Caco-2 (cell line): ENCODE measurements at regions not wholly inside any gene's neighbourhood (a gene's known extent, or its start where the extent isn't known, plus 50 kb on each side); places are given as distances from the start of the nearest gene placed in this dataset.

Source experiments
- BruUV-seq: library from RNA; stranded (reverse); fragments of 400-500 nt; replicated peaks from 2 replicates; lab custom pipeline; 2021; lab: Mats Ljungman, UMichigan
- CTCF ChIA-PET: fragments of 300-600 bp; sonication (Branson Sonifier 250); formaldehyde crosslinking; loops from one replicate; lab custom pipeline; 2022; ENCODE audit warnings: antibody characterized with exemption; lab: Charles Lee
- POLR2A ChIA-PET: fragments of 300-600 bp; sonication (Branson Sonifier 250); formaldehyde crosslinking; loops from one replicate; lab custom pipeline; 2022; ENCODE audit warnings: antibody characterized with exemption; lab: Charles Lee
- DNase-seq, 2 experiments: peaks; one replicate each; pipeline versions ENCODE4 v3.0.0 to v3.0.0-alpha.2; 2020 to 2022
- H3K27me3 ChIP-seq: replicated peaks from 2 replicates; pipeline ENCODE4 v1.6.0; 2011; ENCODE audit warnings: low read length; ENCODE audit not compliant: control insufficient read depth, insufficient read depth
- H3K36me3 ChIP-seq: 2 replicates; pipeline ENCODE4 v1.5.1; 2011; ENCODE audit warnings: low read length; ENCODE audit not compliant: control insufficient read depth, insufficient read depth
- H3K4me1 ChIP-seq: fragments of 250-450 bp; sonication (Bioruptor Pico); 2 replicates; pipeline ENCODE4 v1.5.1; 2020; ENCODE audit warnings: mild to moderate bottlenecking
- H3K4me3 ChIP-seq: 2 replicates; pipeline ENCODE4 v1.5.1; 2011; ENCODE audit warnings: low read depth, mild to moderate bottlenecking, control low read depth, low read length
- H3K9me3 ChIP-seq: fragments of 250-450 bp; sonication (Bioruptor Pico); 2 replicates; pipeline ENCODE4 v1.5.1; 2020; ENCODE audit warnings: mild to moderate bottlenecking, moderate library complexity
- H3K27ac Mint-ChIP-seq: one replicate; pipeline ENCODE4 v1.8.0; 2022; ENCODE audit warnings: mixed read lengths; ENCODE audit not compliant: unreplicated experiment
- H3K27me3 Mint-ChIP-seq: one replicate; pipeline ENCODE4 v1.8.0; 2022; ENCODE audit warnings: mixed read lengths; ENCODE audit not compliant: insufficient read depth, unreplicated experiment
- H3K36me3 Mint-ChIP-seq: one replicate; pipeline ENCODE4 v1.8.0; 2022; ENCODE audit warnings: mild to moderate bottlenecking, mixed read lengths; ENCODE audit not compliant: insufficient read depth, unreplicated experiment
- H3K4me1 Mint-ChIP-seq: one replicate; pipeline ENCODE4 v1.8.0; 2022; ENCODE audit warnings: low read depth, mixed read lengths; ENCODE audit not compliant: unreplicated experiment
- H3K4me3 Mint-ChIP-seq: one replicate; pipeline ENCODE4 v1.8.0; 2022; ENCODE audit warnings: mild to moderate bottlenecking, moderate library complexity, mixed read lengths; ENCODE audit not compliant: unreplicated experiment
- H3K9me3 Mint-ChIP-seq: one replicate; pipeline ENCODE4 v1.8.0; 2022; ENCODE audit warnings: mixed read lengths; ENCODE audit not compliant: unreplicated experiment
- intact Hi-C: fragments of 100-400 bp; cut with micrococcal nuclease; formaldehyde crosslinking; loops from one replicate; pipeline ENCODE4 v1.10.0; 2022; ENCODE audit not compliant: unreplicated experiment
- TF ChIP-seq, protein P1 (sequence below), 2 experiments: fragments of 200-600 bp in 1 of 2; IDR thresholded peaks; 1 replicate in 1 of 2; 2 replicates in 1 of 2; pipeline versions ENCODE4 v1.5.1 to v1.8.0; 2011 to 2022; ENCODE audit warnings: antibody characterized with exemption in 1 of 2, control low read depth in 1 of 2, inconsistent platforms in 1 of 2, low read depth in 1 of 2, low read length in 1 of 2, mild to moderate bottlenecking in 1 of 2, moderate library complexity in 1 of 2; ENCODE audit not compliant: insufficient read depth in 1 of 2, severe bottlenecking in 1 of 2, unreplicated experiment in 1 of 2

DNA sequence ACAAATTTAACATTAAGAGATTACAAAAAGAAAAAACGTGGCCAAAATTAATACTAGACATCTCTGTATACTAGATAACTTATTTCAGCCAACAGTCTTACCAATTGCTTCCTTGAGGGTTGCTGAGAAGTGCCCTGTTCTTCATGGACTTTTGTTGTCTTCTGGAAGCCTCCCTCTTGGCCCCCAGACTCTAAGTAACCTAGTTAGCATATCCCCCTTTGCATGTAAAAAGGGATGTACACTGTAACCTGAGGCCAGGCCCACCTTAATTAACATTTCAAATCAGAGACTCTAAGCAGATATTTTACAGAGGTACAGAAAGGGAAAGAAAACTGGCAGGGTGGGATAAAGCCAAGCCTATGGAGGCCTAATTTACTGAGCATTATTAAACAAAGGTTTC, 1047.3 kb downstream of the ADGRL2 start:
- BruUV-seq = no TSS peak
- Mint-ChIP-seq H3K27me3 (no peaks in the 10 kb centered on the region), H3K4me1 (no peaks in the 10 kb centered on the region), H3K27ac (no peak overlapping the region), H3K9me3 (no peaks in the 10 kb centered on the region), H3K4me3 (no peak overlapping the region), H3K36me3 (no peaks in the 10 kb centered on the region)
- Histone ChIP-seq H3K4me3 (no peak overlapping the region), H3K36me3 (no peaks in the 10 kb centered on the region), H3K4me1 (no peaks in the 10 kb centered on the region), H3K27me3 (no peaks in the 10 kb centered on the region), H3K9me3 (no peaks in the 10 kb centered on the region)
- intact Hi-C loops = no loop called here
- TF ChIP-seq, protein P1, sequence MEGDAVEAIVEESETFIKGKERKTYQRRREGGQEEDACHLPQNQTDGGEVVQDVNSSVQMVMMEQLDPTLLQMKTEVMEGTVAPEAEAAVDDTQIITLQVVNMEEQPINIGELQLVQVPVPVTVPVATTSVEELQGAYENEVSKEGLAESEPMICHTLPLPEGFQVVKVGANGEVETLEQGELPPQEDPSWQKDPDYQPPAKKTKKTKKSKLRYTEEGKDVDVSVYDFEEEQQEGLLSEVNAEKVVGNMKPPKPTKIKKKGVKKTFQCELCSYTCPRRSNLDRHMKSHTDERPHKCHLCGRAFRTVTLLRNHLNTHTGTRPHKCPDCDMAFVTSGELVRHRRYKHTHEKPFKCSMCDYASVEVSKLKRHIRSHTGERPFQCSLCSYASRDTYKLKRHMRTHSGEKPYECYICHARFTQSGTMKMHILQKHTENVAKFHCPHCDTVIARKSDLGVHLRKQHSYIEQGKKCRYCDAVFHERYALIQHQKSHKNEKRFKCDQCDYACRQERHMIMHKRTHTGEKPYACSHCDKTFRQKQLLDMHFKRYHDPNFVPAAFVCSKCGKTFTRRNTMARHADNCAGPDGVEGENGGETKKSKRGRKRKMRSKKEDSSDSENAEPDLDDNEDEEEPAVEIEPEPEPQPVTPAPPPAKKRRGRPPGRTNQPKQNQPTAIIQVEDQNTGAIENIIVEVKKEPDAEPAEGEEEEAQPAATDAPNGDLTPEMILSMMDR (IDR thresholded peaks at IDR 0.05; ENCODE audit: insufficient read depth in 1 of 2, low read depth in 1 of 2, low read length in 1 of 2, severe bottlenecking in 1 of 2, unreplicated experiment in 1 of 2) = no peak
- POLR2A ChIA-PET = no interaction called here
- CTCF ChIA-PET = no interaction called here
- DNase-seq = no peak

DNA sequence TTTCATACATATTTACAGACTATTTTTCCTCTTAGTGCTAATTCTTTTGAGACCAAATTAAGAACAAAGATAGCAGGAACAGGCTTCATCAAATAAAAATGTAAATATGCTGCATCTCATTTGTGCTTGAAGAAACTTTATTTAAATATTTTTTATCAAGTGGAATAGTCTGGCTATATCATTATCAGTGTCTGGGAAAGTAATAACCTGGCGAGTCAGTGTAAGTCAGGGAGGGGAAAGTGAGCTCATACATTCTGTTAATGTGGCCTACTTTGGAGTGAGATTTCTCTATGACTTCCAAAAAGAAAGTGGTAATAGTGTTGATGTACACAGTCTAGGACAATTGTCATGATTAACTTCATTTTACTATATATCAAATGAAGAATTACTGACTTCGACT, 1045.1 kb downstream of the ADGRL2 start:
- no peak overlapping the region for H3K4me3 Mint-ChIP-seq
- Histone ChIP-seq H3K4me1 (no peaks in the 10 kb centered on the region), H3K4me3 (no peak overlapping the region), H3K27me3 (no peaks in the 10 kb centered on the region), H3K9me3 (no peaks in the 10 kb centered on the region), H3K36me3 (no peaks in the 10 kb centered on the region)
- no peaks in the 10 kb centered on the region for H3K9me3 Mint-ChIP-seq
- no peaks in the 10 kb centered on the region for H3K27me3 Mint-ChIP-seq
- POLR2A ChIA-PET = no interaction called here
- BruUV-seq = no TSS peak
- H3K36me3 Mint-ChIP-seq = no peaks in the 10 kb centered on the region
- intact Hi-C loops = no loop called here
- CTCF ChIA-PET = no interaction called here
- no peaks in the 10 kb centered on the region for H3K4me1 Mint-ChIP-seq
- no peak overlapping the region for H3K27ac Mint-ChIP-seq
- DNase-seq = no peak
- TF ChIP-seq, protein P1 (IDR thresholded peaks at IDR 0.05; ENCODE audit: insufficient read depth in 1 of 2, low read depth in 1 of 2, low read length in 1 of 2, severe bottlenecking in 1 of 2, unreplicated experiment in 1 of 2) = no peak

DNA sequence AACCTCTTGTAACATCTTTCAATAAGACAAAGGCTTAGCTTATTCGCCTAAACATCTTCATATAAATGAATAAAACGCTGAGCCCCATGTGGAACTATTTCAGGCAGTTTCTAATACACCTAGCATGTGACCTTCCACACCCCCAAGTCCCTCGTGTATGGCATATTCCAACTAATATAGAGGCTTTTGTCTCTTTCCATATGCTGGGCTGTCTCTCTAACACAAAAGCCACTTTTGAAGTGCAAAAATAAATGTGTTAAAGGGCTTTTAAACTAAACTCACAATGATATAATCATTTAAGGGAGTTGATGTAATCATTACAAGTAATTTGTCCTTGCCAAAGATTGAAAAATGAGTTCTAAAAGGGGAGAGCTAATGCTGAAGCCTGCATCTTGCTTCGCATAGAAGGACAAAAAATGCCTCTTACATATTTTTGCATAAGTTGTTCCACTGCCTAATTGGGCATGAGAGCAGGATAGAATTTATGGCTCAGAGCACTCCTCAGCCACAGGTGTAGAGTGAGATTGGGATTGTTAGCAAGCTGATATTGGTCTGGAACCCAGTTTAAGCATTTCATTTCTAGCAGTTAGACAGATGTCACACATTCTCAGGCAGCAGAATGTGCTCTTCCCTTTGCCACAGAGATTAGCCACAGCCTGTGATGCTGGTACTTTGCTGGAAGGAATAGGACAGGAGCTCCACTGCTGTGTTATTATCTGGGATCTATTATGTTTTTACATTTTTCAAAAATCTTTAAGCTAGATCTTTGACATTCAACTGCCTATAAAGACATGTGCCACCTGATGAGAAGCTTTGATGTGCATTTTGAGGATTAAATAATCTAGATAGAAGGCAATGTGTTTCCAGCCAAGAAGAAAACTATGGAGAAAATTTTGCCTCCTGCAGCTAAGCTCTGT, 1044.4 kb downstream of the ADGRL2 start:
- H3K9me3 Mint-ChIP-seq = no peaks in the 10 kb centered on the region
- no peaks in the 10 kb centered on the region for H3K36me3 ChIP-seq
- no peaks in the 10 kb centered on the region for H3K4me1 ChIP-seq
- intact Hi-C loops = no loop called here
- no peak overlapping the region for H3K4me3 Mint-ChIP-seq
- BruUV-seq = no TSS peak
- H3K4me3 ChIP-seq = no peak overlapping the region
- no peak for DNase-seq
- POLR2A ChIA-PET = no interaction called here
- no peaks in the 10 kb centered on the region for H3K4me1 Mint-ChIP-seq
- no peaks in the 10 kb centered on the region for H3K27me3 Mint-ChIP-seq
- TF ChIP-seq, protein P1 (IDR thresholded peaks at IDR 0.05; ENCODE audit: insufficient read depth in 1 of 2, low read depth in 1 of 2, low read length in 1 of 2, severe bottlenecking in 1 of 2, unreplicated experiment in 1 of 2) = no peak
- no peaks in the 10 kb centered on the region for H3K36me3 Mint-ChIP-seq
- no peak overlapping the region for H3K27ac Mint-ChIP-seq
- H3K9me3 ChIP-seq = no peaks in the 10 kb centered on the region
- CTCF ChIA-PET = no interaction called here
- H3K27me3 ChIP-seq = no peaks in the 10 kb centered on the region
